Panc1 (cell line): ENCODE measurements at regions not wholly inside any gene's neighbourhood (a gene's known extent, or its start where the extent isn't known, plus 50 kb on each side); places are given as distances from the start of the nearest gene placed in this dataset.

Experiments used
- POLR2AphosphoS5 ChIP-seq: IDR thresholded peaks from 2 replicates; pipeline ENCODE4 v1.6.1; 2012; ENCODE audit warnings: mild to moderate bottlenecking, low read depth, low read length, moderate library complexity
- SIN3A ChIP-seq: IDR thresholded peaks from 2 replicates; pipeline ENCODE4 v1.6.1; 2012; ENCODE audit warnings: low read depth, mild to moderate bottlenecking, low read length, moderate library complexity, borderline replicate concordance; ENCODE audit not compliant: insufficient read depth
- TCF7L2 ChIP-seq: IDR thresholded peaks from 2 replicates; pipeline ENCODE4 v1.6.1; 2011; ENCODE audit warnings: mild to moderate bottlenecking, low read depth, low read length, inconsistent platforms
- TF ChIP-seq, protein P1 (sequence below): fragments of 450-650 bp; IDR thresholded peaks from 2 replicates; pipeline ENCODE4 v1.5.1; 2017; ENCODE audit warnings: mild to moderate bottlenecking

DNA sequence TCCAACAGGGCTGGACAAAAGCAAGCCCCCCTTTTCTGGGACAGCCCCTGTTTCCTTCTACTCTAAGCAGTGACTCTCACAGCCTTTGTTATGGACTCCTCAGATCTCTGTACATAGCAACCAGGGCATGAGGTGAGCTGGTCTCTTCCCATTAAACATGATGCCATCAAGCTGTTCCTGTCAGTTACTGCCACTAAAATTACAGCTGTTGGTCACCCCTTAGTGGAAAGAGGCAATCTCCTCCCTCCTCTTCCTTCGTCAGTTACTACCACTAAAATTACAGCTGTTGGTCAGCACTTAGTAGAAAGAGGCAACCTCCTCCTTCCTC lies 95.2 kb upstream of the SMIM36 start:
- TF ChIP-seq, protein P1, sequence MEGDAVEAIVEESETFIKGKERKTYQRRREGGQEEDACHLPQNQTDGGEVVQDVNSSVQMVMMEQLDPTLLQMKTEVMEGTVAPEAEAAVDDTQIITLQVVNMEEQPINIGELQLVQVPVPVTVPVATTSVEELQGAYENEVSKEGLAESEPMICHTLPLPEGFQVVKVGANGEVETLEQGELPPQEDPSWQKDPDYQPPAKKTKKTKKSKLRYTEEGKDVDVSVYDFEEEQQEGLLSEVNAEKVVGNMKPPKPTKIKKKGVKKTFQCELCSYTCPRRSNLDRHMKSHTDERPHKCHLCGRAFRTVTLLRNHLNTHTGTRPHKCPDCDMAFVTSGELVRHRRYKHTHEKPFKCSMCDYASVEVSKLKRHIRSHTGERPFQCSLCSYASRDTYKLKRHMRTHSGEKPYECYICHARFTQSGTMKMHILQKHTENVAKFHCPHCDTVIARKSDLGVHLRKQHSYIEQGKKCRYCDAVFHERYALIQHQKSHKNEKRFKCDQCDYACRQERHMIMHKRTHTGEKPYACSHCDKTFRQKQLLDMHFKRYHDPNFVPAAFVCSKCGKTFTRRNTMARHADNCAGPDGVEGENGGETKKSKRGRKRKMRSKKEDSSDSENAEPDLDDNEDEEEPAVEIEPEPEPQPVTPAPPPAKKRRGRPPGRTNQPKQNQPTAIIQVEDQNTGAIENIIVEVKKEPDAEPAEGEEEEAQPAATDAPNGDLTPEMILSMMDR, result no peak
- TF ChIP-seq TCF7L2, result no peak
- no peak for TF ChIP-seq POLR2AphosphoS5
- no peak for TF ChIP-seq SIN3A
